ENCODE measurements at regions not wholly inside any gene's neighbourhood (a gene's known extent, or its start where the extent isn't known, plus 50 kb on each side); places are given as distances from the start of the nearest gene placed in this dataset.

DNA sequence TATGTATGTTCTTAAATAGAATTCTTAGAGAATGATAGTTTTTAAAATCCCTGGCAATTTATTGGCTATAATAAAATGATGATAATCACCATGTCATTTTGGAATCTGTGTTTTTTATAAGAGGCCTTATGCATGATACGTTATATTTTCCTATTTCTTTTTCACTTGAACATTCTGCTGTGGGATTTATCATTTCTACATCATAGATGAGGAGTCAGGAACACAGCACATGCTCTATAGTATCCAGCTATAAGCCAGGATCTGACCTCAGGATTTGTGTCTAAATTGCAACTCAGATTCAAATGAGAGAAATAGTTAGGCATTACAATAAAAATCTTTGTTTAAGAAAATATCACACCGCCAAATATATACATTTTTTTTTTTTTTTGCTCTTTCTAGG is 928.0 kb downstream of the EFNB2 start:
- Histone ChIP-seq H3K27me3 (ENCODE audit: control insufficient read depth, insufficient read depth, low read length) (no peaks in the 10 kb centered on the region), H3K4me2 (ENCODE audit: low read length) (no peak overlapping the region), H3K4me1 (ENCODE audit: control insufficient read depth, insufficient read depth, low read length) (peaks cover 17% of the 10 kb centered on the region), H3K9ac (ENCODE audit: low read depth, low read length) (no peak overlapping the region), H3K4me3 (ENCODE audit: low read length) (no peak overlapping the region), H3K36me3 (ENCODE audit: insufficient read depth, low read length) (no peaks in the 10 kb centered on the region), H3K9me3 (replicated peaks; ENCODE audit: low read length) (no peaks in the 10 kb centered on the region)

DNA sequence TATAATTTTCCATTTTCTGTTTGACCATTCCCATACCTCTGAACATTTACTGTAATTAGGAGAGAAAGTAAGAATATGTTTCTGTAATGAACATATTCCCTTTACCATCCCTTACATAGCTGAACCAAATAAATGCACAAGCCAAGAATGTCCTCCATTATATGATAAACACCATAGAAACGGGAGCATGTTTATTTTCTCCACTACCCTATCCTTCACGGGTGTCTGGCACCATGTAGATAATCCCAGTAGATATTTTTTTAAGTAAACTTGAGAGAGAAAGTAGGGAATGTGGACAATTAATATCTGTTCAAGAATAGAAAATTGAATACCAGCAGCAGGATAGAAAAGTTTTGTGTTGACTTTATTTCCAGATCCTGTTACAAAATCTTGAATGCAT is 928.4 kb downstream of the EFNB2 start:
- H3K4me1 ChIP-seq (ENCODE audit: control insufficient read depth, insufficient read depth, low read length) = peaks cover 13% of the 10 kb centered on the region
- no peaks in the 10 kb centered on the region for H3K36me3 ChIP-seq (ENCODE audit: insufficient read depth, low read length)
- no peaks in the 10 kb centered on the region for H3K9me3 ChIP-seq (replicated peaks; ENCODE audit: low read length)
- no peak overlapping the region for H3K4me2 ChIP-seq (ENCODE audit: low read length)
- H3K27me3 ChIP-seq (ENCODE audit: control insufficient read depth, insufficient read depth, low read length) = no peaks in the 10 kb centered on the region
- no peak overlapping the region for H3K9ac ChIP-seq (ENCODE audit: low read depth, low read length)
- no peak overlapping the region for H3K4me3 ChIP-seq (ENCODE audit: low read length)

DNA sequence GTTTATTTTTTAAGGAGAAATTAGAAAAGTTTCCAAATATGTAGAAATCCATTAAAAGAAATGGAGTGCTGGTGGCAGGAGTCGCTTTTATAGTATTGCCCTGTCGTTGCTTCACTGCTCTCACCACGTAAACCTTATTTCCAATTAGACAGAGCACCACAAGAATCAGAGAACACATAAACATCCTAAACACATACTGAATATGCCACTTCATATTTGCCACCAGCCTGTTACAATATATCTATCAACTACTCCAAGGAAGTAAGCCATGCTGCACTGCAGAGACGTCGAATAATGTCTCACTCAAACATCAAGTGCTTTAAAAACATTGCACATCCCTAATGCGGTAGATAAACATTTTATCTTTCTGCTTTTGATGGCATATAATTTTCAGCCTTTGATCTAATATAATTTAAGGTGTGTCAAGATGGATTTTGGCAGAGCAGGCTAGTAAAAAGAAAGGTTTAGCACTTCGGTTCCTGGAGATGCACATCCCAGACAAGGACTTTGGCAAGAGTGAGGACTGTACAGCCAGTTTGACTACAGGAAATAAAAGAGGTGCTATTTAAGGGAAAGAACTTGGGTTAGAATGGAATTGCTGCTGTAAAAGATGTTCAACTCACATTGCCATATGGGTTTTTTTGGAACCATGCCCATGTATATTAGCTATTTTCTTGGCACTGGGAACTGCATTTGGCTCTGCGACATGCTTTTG is 932.3 kb downstream of the EFNB2 start:
- H3K9me3 ChIP-seq (replicated peaks; ENCODE audit: low read length) = no peaks in the 10 kb centered on the region
- no peak overlapping the region for H3K4me2 ChIP-seq (ENCODE audit: low read length)
- H3K4me3 ChIP-seq (ENCODE audit: low read length) = no peak overlapping the region
- no peaks in the 10 kb centered on the region for H3K36me3 ChIP-seq (ENCODE audit: insufficient read depth, low read length)
- no peaks in the 10 kb centered on the region for H3K27me3 ChIP-seq (ENCODE audit: control insufficient read depth, insufficient read depth, low read length)
- H3K4me1 ChIP-seq (ENCODE audit: control insufficient read depth, insufficient read depth, low read length) = no peaks in the 10 kb centered on the region
- no peak overlapping the region for H3K9ac ChIP-seq (ENCODE audit: low read depth, low read length)

DNA sequence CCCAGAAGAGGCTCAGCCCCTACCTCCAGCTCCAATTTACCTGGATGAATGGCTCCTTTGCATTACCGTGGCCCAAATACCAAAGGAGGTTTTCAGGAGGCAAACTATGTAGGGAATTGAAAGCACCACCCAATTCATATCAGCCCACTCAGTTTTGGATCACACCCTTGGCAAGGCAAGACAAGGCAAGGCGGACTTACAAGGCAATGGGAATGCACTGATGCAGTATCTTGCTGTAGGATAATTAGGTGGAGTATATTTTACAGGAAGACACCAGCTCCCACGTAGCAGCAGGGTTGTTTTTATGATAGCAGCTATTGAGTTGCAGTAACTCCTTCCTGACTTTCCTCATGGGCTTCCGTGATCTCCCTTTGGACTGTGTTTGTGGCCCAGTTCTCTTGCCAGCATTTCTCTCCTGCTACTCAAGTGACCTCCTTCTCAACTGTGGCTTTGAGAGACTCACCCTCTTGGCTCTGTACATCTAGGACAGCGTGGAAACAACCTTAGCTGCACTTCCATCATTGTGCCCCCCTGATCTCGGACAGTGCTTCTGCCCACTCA is 935.9 kb downstream of the EFNB2 start:
- no peaks in the 10 kb centered on the region for H3K9me3 ChIP-seq (replicated peaks; ENCODE audit: low read length)
- no peak overlapping the region for H3K4me3 ChIP-seq (ENCODE audit: low read length)
- no peaks in the 10 kb centered on the region for H3K4me1 ChIP-seq (ENCODE audit: control insufficient read depth, insufficient read depth, low read length)
- no peak overlapping the region for H3K9ac ChIP-seq (ENCODE audit: low read depth, low read length)
- no peaks in the 10 kb centered on the region for H3K27me3 ChIP-seq (ENCODE audit: control insufficient read depth, insufficient read depth, low read length)
- H3K36me3 ChIP-seq (ENCODE audit: insufficient read depth, low read length) = no peaks in the 10 kb centered on the region
- H3K4me2 ChIP-seq (ENCODE audit: low read length) = no peak overlapping the region

DNA sequence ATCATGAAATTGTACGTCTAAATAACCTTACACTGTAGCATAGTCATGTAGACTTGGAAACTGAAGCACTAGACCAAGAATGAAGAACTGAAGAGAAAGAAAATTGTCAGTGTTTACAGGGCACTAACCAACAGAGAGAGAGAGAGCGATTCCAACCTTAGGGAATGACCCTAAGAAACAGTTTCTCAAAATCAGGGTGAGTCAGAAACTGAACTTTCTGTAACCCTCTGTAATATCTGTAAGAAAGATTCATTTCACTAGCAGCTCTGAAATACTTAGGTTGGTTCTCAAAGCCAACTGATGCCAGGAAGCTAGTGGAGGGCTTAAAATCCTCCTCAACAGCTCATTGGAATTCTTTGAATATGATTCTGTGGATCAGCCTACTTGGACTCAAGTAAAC is 936.9 kb downstream of the EFNB2 start:
- H3K36me3 ChIP-seq (ENCODE audit: insufficient read depth, low read length) = no peaks in the 10 kb centered on the region
- no peaks in the 10 kb centered on the region for H3K27me3 ChIP-seq (ENCODE audit: control insufficient read depth, insufficient read depth, low read length)
- H3K9ac ChIP-seq (ENCODE audit: low read depth, low read length) = no peak overlapping the region
- no peaks in the 10 kb centered on the region for H3K9me3 ChIP-seq (replicated peaks; ENCODE audit: low read length)
- H3K4me1 ChIP-seq (ENCODE audit: control insufficient read depth, insufficient read depth, low read length) = no peaks in the 10 kb centered on the region
- no peak overlapping the region for H3K4me3 ChIP-seq (ENCODE audit: low read length)
- no peak overlapping the region for H3K4me2 ChIP-seq (ENCODE audit: low read length)

DNA sequence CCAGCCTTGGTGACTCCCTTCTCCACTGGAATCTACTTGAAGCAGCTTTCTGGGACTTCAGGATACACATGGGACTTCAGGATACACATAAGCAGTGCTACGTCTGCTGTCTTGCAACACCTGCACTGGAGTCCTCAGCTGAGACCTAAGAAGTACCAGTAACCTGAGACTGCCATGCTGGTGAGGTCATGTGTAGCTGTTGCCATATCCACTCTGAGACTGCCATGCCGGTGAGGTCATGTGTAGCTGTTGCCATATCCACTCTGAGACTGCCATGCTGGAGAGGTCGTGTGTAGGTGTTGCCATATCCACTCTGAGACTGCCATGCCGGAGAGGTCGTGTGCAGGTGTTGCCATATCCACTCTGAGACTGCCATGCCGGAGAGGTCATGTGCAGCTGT is 937.9 kb downstream of the EFNB2 start:
- Histone ChIP-seq H3K4me3 (ENCODE audit: low read length) (no peak overlapping the region), H3K27me3 (ENCODE audit: control insufficient read depth, insufficient read depth, low read length) (no peaks in the 10 kb centered on the region), H3K4me1 (ENCODE audit: control insufficient read depth, insufficient read depth, low read length) (no peaks in the 10 kb centered on the region), H3K9me3 (replicated peaks; ENCODE audit: low read length) (no peaks in the 10 kb centered on the region), H3K4me2 (ENCODE audit: low read length) (no peak overlapping the region), H3K36me3 (ENCODE audit: insufficient read depth, low read length) (no peaks in the 10 kb centered on the region), H3K9ac (ENCODE audit: low read depth, low read length) (no peak overlapping the region)

DNA sequence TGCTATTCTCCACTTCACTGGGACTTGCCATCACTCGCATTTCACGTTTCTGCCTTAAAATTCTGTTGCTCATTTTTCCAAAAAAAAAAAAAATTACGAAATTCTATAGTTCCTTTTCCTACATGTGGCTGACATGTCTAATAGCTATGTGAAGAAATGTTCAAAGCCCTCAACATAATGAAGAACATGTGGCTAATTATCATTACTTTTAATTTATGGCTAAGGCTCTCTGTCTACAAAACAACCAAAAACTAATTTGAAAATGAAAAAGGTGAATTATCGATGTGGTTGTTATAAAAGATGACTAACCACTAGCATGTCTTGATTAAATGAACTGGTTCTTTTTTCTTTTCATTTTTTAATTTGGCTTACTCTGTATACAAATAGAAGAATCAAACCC is 940.0 kb downstream of the EFNB2 start:
- no peaks in the 10 kb centered on the region for H3K36me3 ChIP-seq (ENCODE audit: insufficient read depth, low read length)
- H3K4me3 ChIP-seq (ENCODE audit: low read length) = no peak overlapping the region
- no peaks in the 10 kb centered on the region for H3K27me3 ChIP-seq (ENCODE audit: control insufficient read depth, insufficient read depth, low read length)
- H3K4me1 ChIP-seq (ENCODE audit: control insufficient read depth, insufficient read depth, low read length) = no peaks in the 10 kb centered on the region
- H3K9ac ChIP-seq (ENCODE audit: low read depth, low read length) = no peak overlapping the region
- H3K9me3 ChIP-seq (replicated peaks; ENCODE audit: low read length) = no peaks in the 10 kb centered on the region
- H3K4me2 ChIP-seq (ENCODE audit: low read length) = no peak overlapping the region

DNA sequence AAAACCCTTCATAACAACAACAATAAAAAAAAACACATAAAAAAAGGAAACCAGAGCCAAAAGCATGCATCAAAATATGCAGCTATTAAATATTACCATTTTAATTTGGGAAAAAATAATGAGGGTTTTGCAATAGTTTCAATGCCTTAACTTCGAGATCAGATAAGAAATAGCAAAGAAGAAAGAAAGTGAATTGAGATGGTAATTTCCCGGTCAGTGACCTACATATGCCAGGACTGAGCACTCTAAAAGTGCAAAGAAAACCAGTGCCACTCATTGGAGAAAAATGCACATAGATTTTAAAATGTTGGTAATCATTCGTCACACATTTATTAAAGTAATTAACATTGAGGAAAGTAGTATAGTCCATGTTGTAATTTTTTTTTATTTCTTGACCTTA is 944.2 kb downstream of the EFNB2 start:
- Histone ChIP-seq H3K27me3 (ENCODE audit: control insufficient read depth, insufficient read depth, low read length) (no peaks in the 10 kb centered on the region), H3K4me2 (ENCODE audit: low read length) (no peak overlapping the region)

DNA sequence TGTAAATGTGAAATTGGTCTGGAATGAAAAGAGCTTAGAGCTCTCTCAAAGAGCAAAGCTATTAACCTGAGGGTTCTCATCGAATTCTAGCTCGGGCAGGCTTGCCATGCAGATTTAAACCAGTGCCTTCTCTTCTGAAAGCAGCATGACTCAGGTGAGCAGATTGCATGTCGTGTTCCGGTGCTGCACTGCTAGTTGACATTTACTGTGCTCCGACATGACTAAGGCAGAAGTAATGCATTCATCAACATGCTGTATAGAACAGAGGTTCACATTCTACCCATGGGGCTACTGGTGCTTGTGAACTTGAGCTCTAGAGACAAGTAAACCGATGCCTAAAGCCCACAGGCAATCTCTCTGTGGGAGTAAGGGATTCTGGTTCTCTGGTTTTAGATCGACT is 947.7 kb downstream of the EFNB2 start:
- Histone ChIP-seq H3K4me1 (ENCODE audit: control insufficient read depth, insufficient read depth, low read length) (no peaks in the 10 kb centered on the region), H3K9ac (ENCODE audit: low read depth, low read length) (no peak overlapping the region), H3K27me3 (ENCODE audit: control insufficient read depth, insufficient read depth, low read length) (no peaks in the 10 kb centered on the region), H3K36me3 (ENCODE audit: insufficient read depth, low read length) (no peaks in the 10 kb centered on the region), H3K4me2 (ENCODE audit: low read length) (no peak overlapping the region), H3K4me3 (ENCODE audit: low read length) (no peak overlapping the region), H3K9me3 (replicated peaks; ENCODE audit: low read length) (no peaks in the 10 kb centered on the region)

More for the DNA sequence above, 944.2 kb downstream of the EFNB2 start:
- no peak overlapping the region for H3K9ac ChIP-seq (ENCODE audit: low read depth, low read length)
- no peaks in the 10 kb centered on the region for H3K36me3 ChIP-seq (ENCODE audit: insufficient read depth, low read length)
- no peaks in the 10 kb centered on the region for H3K4me1 ChIP-seq (ENCODE audit: control insufficient read depth, insufficient read depth, low read length)
- H3K9me3 ChIP-seq (replicated peaks; ENCODE audit: low read length) = no peaks in the 10 kb centered on the region
- H3K4me3 ChIP-seq (ENCODE audit: low read length) = no peak overlapping the region

DNA sequence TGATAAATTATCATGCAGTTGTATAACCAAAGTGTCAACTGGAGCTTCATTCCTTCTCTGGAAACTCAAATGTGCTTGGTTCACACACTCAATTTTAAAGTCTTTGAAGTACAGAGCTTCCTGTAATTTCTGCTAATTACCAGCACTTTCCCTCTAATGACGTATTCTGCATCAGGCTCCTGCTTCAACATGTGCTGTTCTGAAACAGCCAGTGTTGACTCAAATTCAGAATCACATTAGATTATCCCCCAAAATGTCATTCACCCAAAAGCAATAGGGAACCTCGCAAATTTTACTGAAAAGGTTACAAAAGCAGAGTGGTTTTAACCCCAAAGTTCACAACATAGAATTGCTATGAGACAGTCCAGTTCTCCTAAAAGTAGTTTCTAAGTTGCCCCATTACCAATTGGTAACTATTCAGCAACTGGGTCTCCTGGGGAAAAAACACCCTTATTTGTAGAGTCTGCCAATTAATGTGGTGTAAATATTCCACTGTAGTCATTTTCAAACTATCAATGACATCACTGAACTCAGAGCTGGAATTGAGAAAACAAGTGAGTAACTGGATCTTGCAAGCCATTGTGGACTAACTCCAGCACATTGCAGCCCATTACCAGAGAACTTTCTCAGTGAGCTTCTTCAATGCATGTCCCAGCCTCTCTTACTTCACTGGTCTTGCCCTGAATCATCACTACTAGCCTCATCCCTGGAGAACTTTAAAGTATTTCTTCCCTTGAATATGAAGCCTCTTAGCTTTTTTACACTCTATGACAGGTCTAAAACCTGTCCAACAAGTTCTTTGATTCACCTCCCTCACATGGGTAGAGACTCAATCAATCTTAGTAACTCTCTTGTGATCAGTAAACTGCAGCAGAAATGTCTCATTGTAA is 955.4 kb downstream of the EFNB2 start:
- Histone ChIP-seq H3K4me3 (ENCODE audit: low read length) (no peak overlapping the region), H3K9me3 (replicated peaks; ENCODE audit: low read length) (no peaks in the 10 kb centered on the region), H3K9ac (ENCODE audit: low read depth, low read length) (no peak overlapping the region), H3K4me2 (ENCODE audit: low read length) (no peak overlapping the region), H3K27me3 (ENCODE audit: control insufficient read depth, insufficient read depth, low read length) (no peaks in the 10 kb centered on the region), H3K4me1 (ENCODE audit: control insufficient read depth, insufficient read depth, low read length) (no peaks in the 10 kb centered on the region), H3K36me3 (ENCODE audit: insufficient read depth, low read length) (no peaks in the 10 kb centered on the region)

DNA sequence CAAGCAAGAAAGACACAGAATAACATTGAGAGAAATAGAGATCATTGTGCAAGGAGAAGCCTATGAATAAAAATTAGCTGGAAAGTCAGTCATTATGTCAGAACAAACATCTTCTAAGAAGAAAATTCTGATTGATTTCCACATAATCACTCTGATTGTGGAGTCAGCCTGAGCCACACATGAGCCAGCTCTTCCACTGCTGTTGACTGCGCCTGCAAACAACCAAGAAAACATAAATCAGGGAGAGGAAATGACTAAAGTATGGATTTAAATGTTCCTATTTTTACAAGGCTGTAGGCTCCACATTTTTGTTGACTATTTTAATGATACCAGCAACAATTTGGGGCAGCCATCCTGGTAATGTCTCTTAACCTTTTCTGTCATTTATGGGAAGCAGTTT is 962.3 kb downstream of the EFNB2 start:
- Histone ChIP-seq H3K4me1 (ENCODE audit: control insufficient read depth, insufficient read depth, low read length) (no peaks in the 10 kb centered on the region), H3K36me3 (ENCODE audit: insufficient read depth, low read length) (no peaks in the 10 kb centered on the region), H3K9me3 (replicated peaks; ENCODE audit: low read length) (no peaks in the 10 kb centered on the region), H3K4me3 (ENCODE audit: low read length) (no peak overlapping the region), H3K9ac (ENCODE audit: low read depth, low read length) (no peak overlapping the region), H3K4me2 (ENCODE audit: low read length) (no peak overlapping the region), H3K27me3 (ENCODE audit: control insufficient read depth, insufficient read depth, low read length) (no peaks in the 10 kb centered on the region)

Measured in skeletal muscle satellite cell (primary cell).